Type B pancreatic cell (in vitro differentiated cells): ENCODE measurements at regions not wholly inside any gene's neighbourhood (a gene's known extent, or its start where the extent isn't known, plus 50 kb on each side); places are given as distances from the start of the nearest gene placed in this dataset.

Experiments used
- DNase-seq: peaks from one replicate; pipeline ENCODE4 v3.0.0; 2021; ENCODE audit warnings: mixed read lengths; ENCODE audit not compliant: unreplicated experiment; ENCODE audit errors: extremely low spot score
- H3K27ac Mint-ChIP-seq: 2 replicates; pipeline ENCODE4 v1.8.0; 2021; ENCODE audit warnings: mild to moderate bottlenecking, mixed read lengths
- H3K27me3 Mint-ChIP-seq: 2 replicates; pipeline ENCODE4 v1.8.0; 2021; ENCODE audit warnings: mixed read lengths
- H3K36me3 Mint-ChIP-seq: 2 replicates; pipeline ENCODE4 v1.8.0; 2021; ENCODE audit warnings: mixed read lengths
- H3K4me1 Mint-ChIP-seq: one replicate; pipeline ENCODE4 v1.8.0; 2021; ENCODE audit warnings: mixed read lengths; ENCODE audit not compliant: unreplicated experiment
- H3K4me3 Mint-ChIP-seq: 2 replicates; pipeline ENCODE4 v1.8.0; 2021; ENCODE audit warnings: mild to moderate bottlenecking, mixed read lengths
- H3K9me3 Mint-ChIP-seq: 2 replicates; pipeline ENCODE4 v1.8.0; 2021; ENCODE audit warnings: mixed read lengths
- TF ChIP-seq, protein P1 (sequence below): fragments of 200-600 bp; sonication (generic); conservative IDR thresholded peaks from 2 replicates; pipeline ENCODE4 v1.5.0; 2021; ENCODE audit warnings: antibody characterized with exemption, mild to moderate bottlenecking

- no peaks in the 10 kb centered on the region for H3K27me3 Mint-ChIP-seq
- no peaks in the 10 kb centered on the region for H3K4me1 Mint-ChIP-seq
- peak; percentile 37 for DNase-seq
- H3K9me3 Mint-ChIP-seq: no peaks in the 10 kb centered on the region
- no peak overlapping the region for H3K27ac Mint-ChIP-seq
- H3K4me3 Mint-ChIP-seq: no peak overlapping the region
- H3K36me3 Mint-ChIP-seq: no peaks in the 10 kb centered on the region
- TF ChIP-seq, protein P1, sequence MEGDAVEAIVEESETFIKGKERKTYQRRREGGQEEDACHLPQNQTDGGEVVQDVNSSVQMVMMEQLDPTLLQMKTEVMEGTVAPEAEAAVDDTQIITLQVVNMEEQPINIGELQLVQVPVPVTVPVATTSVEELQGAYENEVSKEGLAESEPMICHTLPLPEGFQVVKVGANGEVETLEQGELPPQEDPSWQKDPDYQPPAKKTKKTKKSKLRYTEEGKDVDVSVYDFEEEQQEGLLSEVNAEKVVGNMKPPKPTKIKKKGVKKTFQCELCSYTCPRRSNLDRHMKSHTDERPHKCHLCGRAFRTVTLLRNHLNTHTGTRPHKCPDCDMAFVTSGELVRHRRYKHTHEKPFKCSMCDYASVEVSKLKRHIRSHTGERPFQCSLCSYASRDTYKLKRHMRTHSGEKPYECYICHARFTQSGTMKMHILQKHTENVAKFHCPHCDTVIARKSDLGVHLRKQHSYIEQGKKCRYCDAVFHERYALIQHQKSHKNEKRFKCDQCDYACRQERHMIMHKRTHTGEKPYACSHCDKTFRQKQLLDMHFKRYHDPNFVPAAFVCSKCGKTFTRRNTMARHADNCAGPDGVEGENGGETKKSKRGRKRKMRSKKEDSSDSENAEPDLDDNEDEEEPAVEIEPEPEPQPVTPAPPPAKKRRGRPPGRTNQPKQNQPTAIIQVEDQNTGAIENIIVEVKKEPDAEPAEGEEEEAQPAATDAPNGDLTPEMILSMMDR: no peak
These were observed 162.3 kb upstream of the MAMLD1 start for GRCh38 chrX:150200820-150201287.

GRCh38 chrX:150201391-150201790, 161.7 kb upstream of the MAMLD1 start:
- Mint-ChIP-seq H3K27ac (no peak overlapping the region), H3K4me1 (no peaks in the 10 kb centered on the region), H3K27me3 (no peaks in the 10 kb centered on the region), H3K36me3 (no peaks in the 10 kb centered on the region), H3K9me3 (no peaks in the 10 kb centered on the region), H3K4me3 (no peak overlapping the region)
- TF ChIP-seq, protein P1: no peak
- DNase-seq: no peak

DNA sequence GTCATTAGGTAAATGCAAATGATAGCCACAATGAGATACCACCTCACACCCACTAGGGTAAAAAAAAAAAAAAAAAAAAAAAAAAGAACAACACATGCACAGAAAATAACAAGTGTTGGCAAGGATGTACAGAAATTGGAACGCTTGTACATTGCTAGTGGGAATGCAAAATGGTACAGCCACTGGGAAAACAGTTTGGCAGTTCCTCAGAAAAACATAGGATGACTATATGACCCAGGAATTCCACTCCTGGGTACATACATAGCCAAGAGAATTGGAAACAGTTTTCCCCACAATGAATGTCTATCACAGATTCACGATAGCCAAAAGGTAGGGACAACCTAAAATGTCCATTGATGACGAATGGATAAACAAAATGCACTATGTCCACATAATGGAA, 161.3 kb upstream of the MAMLD1 start:
- DNase-seq: no peak
- H3K4me1 Mint-ChIP-seq: no peaks in the 10 kb centered on the region
- no peak overlapping the region for H3K4me3 Mint-ChIP-seq
- no peak overlapping the region for H3K27ac Mint-ChIP-seq
- no peaks in the 10 kb centered on the region for H3K9me3 Mint-ChIP-seq
- TF ChIP-seq, protein P1: no peak
- H3K36me3 Mint-ChIP-seq: no peaks in the 10 kb centered on the region
- no peaks in the 10 kb centered on the region for H3K27me3 Mint-ChIP-seq

- no peak for DNase-seq
- H3K36me3 Mint-ChIP-seq: no peaks in the 10 kb centered on the region
- no peaks in the 10 kb centered on the region for H3K27me3 Mint-ChIP-seq
- no peaks in the 10 kb centered on the region for H3K4me1 Mint-ChIP-seq
- no peaks in the 10 kb centered on the region for H3K9me3 Mint-ChIP-seq
- H3K27ac Mint-ChIP-seq: no peak overlapping the region
- TF ChIP-seq, protein P1: no peak
- H3K4me3 Mint-ChIP-seq: no peak overlapping the region
These were observed 160.4 kb upstream of the MAMLD1 start for GRCh38 chrX:150202641-150203247.

DNA sequence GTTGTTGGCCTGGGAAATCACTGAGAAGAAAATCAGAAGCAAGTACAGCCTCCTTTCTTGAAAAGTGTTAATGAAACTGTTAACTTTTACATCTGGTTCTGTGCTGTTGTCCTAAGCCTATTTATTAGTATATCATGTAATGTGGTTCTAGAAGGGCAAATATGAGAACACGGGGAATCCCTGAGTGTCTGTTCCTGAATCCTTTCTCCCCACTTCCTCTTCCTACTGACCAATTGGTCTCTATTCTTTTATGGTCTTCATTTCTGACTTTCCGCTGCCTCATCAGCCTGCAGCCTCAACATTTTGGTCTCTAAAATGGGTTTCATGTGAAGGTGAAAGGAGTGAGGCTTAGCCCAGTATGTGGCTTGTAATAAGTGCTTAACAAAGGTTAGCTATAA, 159.9 kb upstream of the MAMLD1 start:
- Mint-ChIP-seq H3K36me3 (no peaks in the 10 kb centered on the region), H3K27ac (no peak overlapping the region), H3K9me3 (no peaks in the 10 kb centered on the region), H3K4me1 (no peaks in the 10 kb centered on the region), H3K27me3 (no peaks in the 10 kb centered on the region), H3K4me3 (no peak overlapping the region)
- TF ChIP-seq, protein P1: no peak
- DNase-seq: no peak

DNA sequence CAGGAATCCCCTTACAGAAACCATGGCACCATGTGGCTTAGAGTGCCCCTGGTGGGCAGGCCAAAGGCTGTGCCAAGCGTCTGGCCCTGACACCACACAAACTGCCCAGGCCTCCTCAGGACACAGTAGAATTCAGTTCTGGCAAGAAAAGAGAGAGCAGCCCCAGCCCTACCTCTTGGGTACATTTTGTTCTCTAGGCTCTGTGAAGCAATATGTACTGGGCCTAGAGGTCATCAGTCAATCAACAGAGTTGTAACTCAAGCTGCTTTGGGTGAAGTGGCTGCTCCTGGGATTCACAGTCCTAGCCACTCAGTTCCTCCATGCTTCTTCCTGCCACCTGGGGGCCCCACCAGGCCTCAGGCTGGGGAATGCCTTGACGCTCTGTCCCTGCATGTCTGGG, 158.1 kb upstream of the MAMLD1 start:
- Mint-ChIP-seq H3K9me3 (no peaks in the 10 kb centered on the region), H3K36me3 (no peaks in the 10 kb centered on the region), H3K4me1 (no peaks in the 10 kb centered on the region), H3K4me3 (no peak overlapping the region), H3K27me3 (no peaks in the 10 kb centered on the region), H3K27ac (no peak overlapping the region)
- TF ChIP-seq, protein P1: no peak
- no peak for DNase-seq
